Thoracic aorta (tissue), 2 donors: ENCODE measurements at regions not wholly inside any gene's neighbourhood (a gene's known extent, or its start where the extent isn't known, plus 50 kb on each side); places are given as distances from the start of the nearest gene placed in this dataset.
"Not testable (repeated sequence)": the region's sequence is repeated elsewhere in the genome, so short reads cannot be mapped to it uniquely, and the experiment has no call there.

ENCODE experiments used
- ATAC-seq: fragments of 150-250 bp; one replicate; pipeline ENCODE4 v1.8.0; 2017; ENCODE audit warnings: low read depth; ENCODE audit not compliant: insufficient number of reproducible peaks, low FRiP score
- DNase-seq: peaks from one replicate; pipeline ENCODE4 v3.0.0-alpha.2; 2020; ENCODE audit warnings: low spot score
- H3K27ac ChIP-seq, 2 donors: fragments of 200-600 bp; sonication (generic); 1 replicate in 1 of 2; 2 replicates in 1 of 2; pipeline ENCODE4 v1.5.1; 2016; ENCODE audit warnings: mild to moderate bottlenecking in 2 of 2, moderate library complexity in 2 of 2
- H3K27me3 ChIP-seq: fragments of 200-600 bp; sonication (generic); replicated peaks from 2 replicates; pipeline ENCODE4 v1.6.0; 2016; ENCODE audit warnings: mild to moderate bottlenecking; ENCODE audit not compliant: insufficient read depth
- H3K36me3 ChIP-seq: fragments of 200-600 bp; sonication (generic); one replicate; pipeline ENCODE4 v1.5.1; 2016
- H3K4me1 ChIP-seq, 2 donors: fragments of 200-600 bp; sonication (generic); 1 replicate in 1 of 2; 2 replicates in 1 of 2; pipeline versions ENCODE4 v1.5.1 to v1.6.0; 2016; ENCODE audit warnings: low read depth in 2 of 2, mild to moderate bottlenecking in 1 of 2; ENCODE audit not compliant: control insufficient read depth in 1 of 2
- H3K4me3 ChIP-seq: fragments of 200-600 bp; sonication (generic); 2 replicates; pipeline ENCODE4 v1.5.1; 2016; ENCODE audit warnings: mild to moderate bottlenecking
- H3K9me3 ChIP-seq: fragments of 200-600 bp; sonication (generic); 2 replicates; pipeline ENCODE4 v1.5.1; 2016
- TF ChIP-seq, protein P1 (sequence below): fragments of 200-600 bp; sonication (generic); IDR thresholded peaks from one replicate; pipeline ENCODE4 v1.5.1; 2019; ENCODE audit warnings: antibody characterized with exemption

DNA sequence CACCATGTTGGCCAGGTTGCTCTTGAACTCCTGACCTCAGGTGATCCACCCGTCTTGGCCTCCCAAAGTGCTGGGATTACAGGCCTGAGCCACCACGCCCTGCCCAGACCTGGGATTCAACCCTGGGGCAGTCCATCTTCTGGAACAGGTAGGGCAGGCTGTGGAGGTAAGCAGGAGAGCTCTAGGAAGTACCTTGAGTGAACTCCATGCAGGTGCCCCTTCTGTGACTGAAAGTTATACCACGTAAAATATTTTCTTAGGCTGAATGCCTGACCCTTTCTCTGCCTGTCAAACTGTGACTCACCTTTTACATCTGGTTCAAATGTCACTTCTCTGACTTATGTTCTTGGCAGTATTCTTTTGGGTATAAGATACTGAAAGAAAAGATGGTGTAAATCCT lies 86.7 kb upstream of the ELAC2 start:
- DNase-seq: no peak
- no peak for ATAC-seq
- Histone ChIP-seq H3K27me3 (no peaks in the 10 kb centered on the region), H3K27ac (no peak overlapping the region), H3K36me3 (no peaks in the 10 kb centered on the region), H3K9me3 (no peaks in the 10 kb centered on the region), H3K4me1 (no peaks in the 10 kb centered on the region), H3K4me3 (no peak overlapping the region)
- TF ChIP-seq, protein P1, sequence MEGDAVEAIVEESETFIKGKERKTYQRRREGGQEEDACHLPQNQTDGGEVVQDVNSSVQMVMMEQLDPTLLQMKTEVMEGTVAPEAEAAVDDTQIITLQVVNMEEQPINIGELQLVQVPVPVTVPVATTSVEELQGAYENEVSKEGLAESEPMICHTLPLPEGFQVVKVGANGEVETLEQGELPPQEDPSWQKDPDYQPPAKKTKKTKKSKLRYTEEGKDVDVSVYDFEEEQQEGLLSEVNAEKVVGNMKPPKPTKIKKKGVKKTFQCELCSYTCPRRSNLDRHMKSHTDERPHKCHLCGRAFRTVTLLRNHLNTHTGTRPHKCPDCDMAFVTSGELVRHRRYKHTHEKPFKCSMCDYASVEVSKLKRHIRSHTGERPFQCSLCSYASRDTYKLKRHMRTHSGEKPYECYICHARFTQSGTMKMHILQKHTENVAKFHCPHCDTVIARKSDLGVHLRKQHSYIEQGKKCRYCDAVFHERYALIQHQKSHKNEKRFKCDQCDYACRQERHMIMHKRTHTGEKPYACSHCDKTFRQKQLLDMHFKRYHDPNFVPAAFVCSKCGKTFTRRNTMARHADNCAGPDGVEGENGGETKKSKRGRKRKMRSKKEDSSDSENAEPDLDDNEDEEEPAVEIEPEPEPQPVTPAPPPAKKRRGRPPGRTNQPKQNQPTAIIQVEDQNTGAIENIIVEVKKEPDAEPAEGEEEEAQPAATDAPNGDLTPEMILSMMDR: no peak

DNA sequence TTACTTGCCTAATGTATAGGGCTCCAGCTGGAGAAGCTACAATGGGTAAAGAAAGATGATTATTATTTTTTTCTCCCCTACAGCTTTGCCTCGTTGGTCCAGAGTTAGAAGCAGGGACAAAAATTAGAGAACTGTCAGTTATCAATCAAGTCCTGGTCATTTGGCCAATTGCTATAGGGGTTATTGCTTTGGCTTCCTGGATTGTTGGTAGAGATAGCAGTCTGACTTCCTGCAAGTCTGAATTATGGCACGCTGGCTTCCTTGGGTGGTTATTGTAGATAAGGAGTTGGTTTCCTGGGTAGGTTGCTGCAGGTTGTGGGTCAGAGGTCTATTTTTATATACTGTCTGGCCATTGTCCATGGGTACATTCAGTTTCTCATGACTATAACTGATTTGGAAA lies 84.7 kb upstream of the ELAC2 start:
- H3K4me1 ChIP-seq: no peaks in the 10 kb centered on the region
- ATAC-seq (no peak), DNase-seq (no peak)
- no peak overlapping the region for H3K4me3 ChIP-seq
- no peaks in the 10 kb centered on the region for H3K27me3 ChIP-seq
- H3K36me3 ChIP-seq: no peaks in the 10 kb centered on the region
- H3K27ac ChIP-seq: no peak overlapping the region
- H3K9me3 ChIP-seq: no peaks in the 10 kb centered on the region
- TF ChIP-seq, protein P1: no peak

DNA sequence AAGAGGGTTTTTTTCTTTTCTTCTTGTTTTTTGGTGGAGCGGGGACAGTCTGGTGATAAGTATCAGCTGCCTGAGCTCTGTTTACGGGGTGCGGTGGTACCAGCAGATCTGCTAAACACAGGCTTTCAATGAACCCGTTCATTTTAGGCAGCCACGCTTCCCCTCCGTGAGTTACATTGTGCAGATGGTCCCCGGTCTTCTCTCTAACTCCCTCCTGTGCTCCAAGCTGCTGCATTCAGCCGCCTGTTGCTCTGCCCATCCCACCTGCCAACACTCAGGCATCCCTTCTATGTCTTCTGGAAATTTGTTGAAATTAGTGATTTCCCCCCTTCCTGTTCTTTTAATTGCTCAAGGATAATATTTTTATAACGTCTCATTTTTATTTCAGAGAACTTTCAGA lies 82.1 kb upstream of the ELAC2 start:
- Histone ChIP-seq H3K4me1 (no peaks in the 10 kb centered on the region), H3K27me3 (no peaks in the 10 kb centered on the region), H3K4me3 (no peak overlapping the region), H3K9me3 (no peaks in the 10 kb centered on the region), H3K36me3 (no peaks in the 10 kb centered on the region), H3K27ac (no peak overlapping the region)
- TF ChIP-seq, protein P1: no peak
- ATAC-seq: no peak
- no peak for DNase-seq

GRCh38 chr17:13099089-13099735 lies 81.4 kb upstream of the ELAC2 start:
- Histone ChIP-seq H3K4me3 (no peak overlapping the region), H3K27me3 (no peaks in the 10 kb centered on the region), H3K36me3 (no peaks in the 10 kb centered on the region), H3K9me3 (no peaks in the 10 kb centered on the region), H3K27ac (no peak overlapping the region), H3K4me1 (no peaks in the 10 kb centered on the region)
- TF ChIP-seq, protein P1: no peak
- DNase-seq (no peak), ATAC-seq (no peak)

- Histone ChIP-seq H3K4me1 (no peaks in the 10 kb centered on the region), H3K9me3 (no peaks in the 10 kb centered on the region), H3K4me3 (no peak overlapping the region), H3K27me3 (no peaks in the 10 kb centered on the region), H3K36me3 (no peaks in the 10 kb centered on the region), H3K27ac (no peak overlapping the region)
- ATAC-seq (no peak), DNase-seq (no peak)
- TF ChIP-seq, protein P1: no peak
These were observed 78.5 kb upstream of the ELAC2 start for GRCh38 chr17:13096291-13096690.

DNA sequence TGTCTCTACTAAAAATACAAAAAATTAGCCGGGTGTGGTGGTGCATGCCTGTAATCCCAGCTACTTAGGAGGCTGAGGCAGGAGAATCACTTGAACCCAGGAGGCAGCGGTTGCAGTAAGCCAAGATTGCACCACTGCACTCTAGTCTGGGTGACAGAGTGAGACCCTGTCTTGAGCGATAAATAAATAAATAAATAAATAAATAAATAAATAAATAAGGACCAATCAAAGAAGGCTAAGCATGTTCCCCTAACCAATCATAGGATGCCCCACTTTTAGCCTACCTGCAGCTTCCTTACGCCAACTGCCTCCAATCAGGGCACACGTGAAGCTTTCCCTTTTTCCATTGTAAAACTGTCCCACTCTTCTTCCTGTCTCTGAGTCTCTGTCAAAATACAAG lies 74.2 kb upstream of the ELAC2 start:
- H3K27me3 ChIP-seq, H3K9me3 ChIP-seq, DNase-seq, H3K36me3 ChIP-seq, H3K4me3 ChIP-seq, ATAC-seq, H3K27ac ChIP-seq: not testable (repeated sequence)
- peaks cover 8 to 19% of the 10 kb centered on the region in 2 donors for H3K4me1 ChIP-seq
